ENCODE measurements at regions not wholly inside any gene's neighbourhood (a gene's known extent, or its start where the extent isn't known, plus 50 kb on each side); places are given as distances from the start of the nearest gene placed in this dataset.

DNA sequence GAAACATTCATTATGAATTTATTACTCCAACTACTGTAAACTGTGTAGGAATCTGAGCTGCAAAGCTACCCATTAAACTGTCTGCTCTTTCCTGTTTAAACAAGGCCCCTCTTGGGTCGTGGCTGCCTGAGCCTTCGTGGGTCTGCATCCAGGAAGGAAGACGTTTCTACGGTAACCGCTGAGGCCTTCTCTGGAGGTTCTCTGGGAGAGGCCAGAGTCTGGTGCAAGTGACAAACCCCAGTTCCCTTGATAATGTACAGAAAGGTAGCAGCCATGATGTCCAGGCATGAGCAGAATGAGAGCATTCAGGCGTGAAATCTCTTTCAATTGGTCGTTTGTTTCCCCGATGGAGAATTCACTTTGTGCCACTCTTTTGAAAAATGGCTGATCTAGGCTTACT is 350.2 kb downstream of the PLPP3 start:
- WGBS, 2 donors (ENCODE audit: low coverage in 1 of 2): 54 to 60% methylated on average over 1 to 8 of the region's 8 CpGs
- no peak for TF ChIP-seq POLR2A (IDR thresholded peaks at IDR 0.05)
- no peak for TF ChIP-seq POLR2AphosphoS5 (IDR thresholded peaks at IDR 0.05)
- no peak for TF ChIP-seq CTCF (IDR thresholded peaks at IDR 0.05)
- TF ChIP-seq EP300 (IDR thresholded peaks at IDR 0.05; ENCODE audit: low read depth): no peak
- Histone ChIP-seq H3K9me3 (no peaks in the 10 kb centered on the region), H3K27me3 (no peaks in the 10 kb centered on the region), H3K27ac (no peak overlapping the region), H3K4me1 (no peaks in the 10 kb centered on the region), H3K36me3 (no peaks in the 10 kb centered on the region), H3K4me3 (no peak overlapping the region)
- no peak for DNase-seq
- intact Hi-C loops (cut with DNase I; ENCODE audit: low total_unique reads): no loop called here
- in situ Hi-C loops (cut with MboI; ENCODE audit: low pct_ligation_motif_present in 1 of 4, low pct_unique_long_range_greater_than_20kb in 1 of 4, low sequenced_read_pairs in 3 of 4): no loop called here

- H3K27me3 ChIP-seq: no peaks in the 10 kb centered on the region
- TF ChIP-seq CTCF (IDR thresholded peaks at IDR 0.05) (no peak), POLR2AphosphoS5 (IDR thresholded peaks at IDR 0.05) (no peak), EP300 (IDR thresholded peaks at IDR 0.05; ENCODE audit: low read depth) (no peak), POLR2A (IDR thresholded peaks at IDR 0.05) (no peak)
- H3K4me3 ChIP-seq: no peak overlapping the region
- in situ Hi-C loops (cut with MboI; ENCODE audit: low pct_ligation_motif_present in 1 of 4, low pct_unique_long_range_greater_than_20kb in 1 of 4, low sequenced_read_pairs in 3 of 4) (no loop called here), intact Hi-C loops (cut with DNase I; ENCODE audit: low total_unique reads) (no loop called here)
- H3K4me1 ChIP-seq: no peaks in the 10 kb centered on the region
- DNase-seq: no peak
- H3K27ac ChIP-seq: no peak overlapping the region
- WGBS, 2 donors (ENCODE audit: low coverage in 1 of 2): 54 to 75% methylated on average over 2 to 3 of the region's 3 CpGs
- H3K36me3 ChIP-seq: no peaks in the 10 kb centered on the region
- H3K9me3 ChIP-seq: no peaks in the 10 kb centered on the region
These were observed 351.5 kb downstream of the PLPP3 start for GRCh38 chr1:56227886-56228285.

GRCh38 chr1:56227401-56227800 is 352.0 kb downstream of the PLPP3 start:
- no peak overlapping the region for H3K4me3 ChIP-seq
- H3K27me3 ChIP-seq: no peaks in the 10 kb centered on the region
- H3K27ac ChIP-seq: no peak overlapping the region
- intact Hi-C loops (cut with DNase I; ENCODE audit: low total_unique reads): no loop called here
- WGBS, 2 donors (ENCODE audit: low coverage in 1 of 2): 97 to 100% methylated on average over 1 of the region's 1 CpG
- no peaks in the 10 kb centered on the region for H3K9me3 ChIP-seq
- no peaks in the 10 kb centered on the region for H3K36me3 ChIP-seq
- TF ChIP-seq POLR2A (IDR thresholded peaks at IDR 0.05) (no peak), EP300 (IDR thresholded peaks at IDR 0.05; ENCODE audit: low read depth) (no peak), CTCF (IDR thresholded peaks at IDR 0.05) (no peak), POLR2AphosphoS5 (IDR thresholded peaks at IDR 0.05) (no peak)
- H3K4me1 ChIP-seq: no peaks in the 10 kb centered on the region
- DNase-seq: no peak
- in situ Hi-C loops (cut with MboI; ENCODE audit: low pct_ligation_motif_present in 1 of 4, low pct_unique_long_range_greater_than_20kb in 1 of 4, low sequenced_read_pairs in 3 of 4): no loop called here

- Histone ChIP-seq H3K4me1 (no peaks in the 10 kb centered on the region), H3K36me3 (no peaks in the 10 kb centered on the region), H3K4me3 (no peak overlapping the region), H3K27ac (no peak overlapping the region), H3K9me3 (no peaks in the 10 kb centered on the region), H3K27me3 (no peaks in the 10 kb centered on the region)
- intact Hi-C loops (cut with DNase I; ENCODE audit: low total_unique reads): no loop called here
- in situ Hi-C loops (cut with MboI; ENCODE audit: low pct_ligation_motif_present in 1 of 4, low pct_unique_long_range_greater_than_20kb in 1 of 4, low sequenced_read_pairs in 3 of 4): no loop called here
- WGBS, 2 donors (ENCODE audit: low coverage in 1 of 2): 87 to 100% methylated on average over 1 of the region's 1 CpG
- TF ChIP-seq CTCF (IDR thresholded peaks at IDR 0.05) (no peak), EP300 (IDR thresholded peaks at IDR 0.05; ENCODE audit: low read depth) (no peak), POLR2AphosphoS5 (IDR thresholded peaks at IDR 0.05) (no peak), POLR2A (IDR thresholded peaks at IDR 0.05) (no peak)
- DNase-seq: no peak
These were observed 353.2 kb downstream of the PLPP3 start for GRCh38 chr1:56225964-56226815.
